ENCODE measurements at regions not wholly inside any gene's neighbourhood (a gene's known extent, or its start where the extent isn't known, plus 50 kb on each side); places are given as distances from the start of the nearest gene placed in this dataset.

GRCh38 chr7:22578007-22578733 lies 78.2 kb upstream of the STEAP1B start:
- H2AFZ ChIP-seq (ENCODE audit: low read depth, low read length): no peak overlapping the region
- no peak overlapping the region for H3K4me2 ChIP-seq (ENCODE audit: insufficient read depth, low read length)
- DNase-seq (no peak), ATAC-seq (ENCODE audit: insufficient read depth, low read depth) (no peak)
- H3K9me3 ChIP-seq (ENCODE audit: insufficient read depth, low read length, severe bottlenecking): no peaks in the 10 kb centered on the region
- H3K4me3 ChIP-seq (ENCODE audit: low read depth in 1 of 2, low read length in 2 of 2): no peak overlapping the region
- H3K36me3 ChIP-seq (ENCODE audit: insufficient read depth, low read length): no peaks in the 10 kb centered on the region
- no peaks in the 10 kb centered on the region for H3K4me1 ChIP-seq (ENCODE audit: insufficient read depth, low read length)
- H3K27me3 ChIP-seq (ENCODE audit: insufficient read depth, low read length, poor library complexity): peaks cover 12% of the 10 kb centered on the region
- TF ChIP-seq CTCF (IDR thresholded peaks at IDR 0.05; ENCODE audit: borderline replicate concordance, extremely low read depth, low read length, poor library complexity, severe bottlenecking): no peak
- TF ChIP-seq EZH2 (IDR thresholded peaks at IDR 0.05; ENCODE audit: borderline replicate concordance, low read depth, low read length, severe bottlenecking): no peak
- H3K9ac ChIP-seq (ENCODE audit: low read depth, low read length): no peak overlapping the region
- H3K27ac ChIP-seq (ENCODE audit: low read length): no peak overlapping the region
- H4K20me1 ChIP-seq (ENCODE audit: insufficient read depth, low read length): no peaks in the 10 kb centered on the region
- no peaks in the 10 kb centered on the region for H3K79me2 ChIP-seq (ENCODE audit: insufficient read depth, low read length)

GRCh38 chr7:22577470-22578001 lies 77.5 kb upstream of the STEAP1B start:
- Histone ChIP-seq H3K36me3 (ENCODE audit: insufficient read depth, low read length) (no peaks in the 10 kb centered on the region), H2AFZ (ENCODE audit: low read depth, low read length) (no peak overlapping the region), H3K9ac (ENCODE audit: low read depth, low read length) (no peak overlapping the region), H3K4me2 (ENCODE audit: insufficient read depth, low read length) (no peak overlapping the region), H4K20me1 (ENCODE audit: insufficient read depth, low read length) (no peaks in the 10 kb centered on the region), H3K4me3 (ENCODE audit: low read depth in 1 of 2, low read length in 2 of 2) (no peak overlapping the region), H3K9me3 (ENCODE audit: insufficient read depth, low read length, severe bottlenecking) (no peaks in the 10 kb centered on the region), H3K27ac (ENCODE audit: low read length) (no peak overlapping the region), H3K27me3 (ENCODE audit: insufficient read depth, low read length, poor library complexity) (peaks cover 14% of the 10 kb centered on the region), H3K4me1 (ENCODE audit: insufficient read depth, low read length) (no peaks in the 10 kb centered on the region), H3K79me2 (ENCODE audit: insufficient read depth, low read length) (no peaks in the 10 kb centered on the region)
- DNase-seq (no peak), ATAC-seq (ENCODE audit: insufficient read depth, low read depth) (no peak)
- TF ChIP-seq CTCF (IDR thresholded peaks at IDR 0.05; ENCODE audit: borderline replicate concordance, extremely low read depth, low read length, poor library complexity, severe bottlenecking) (no peak), EZH2 (IDR thresholded peaks at IDR 0.05; ENCODE audit: borderline replicate concordance, low read depth, low read length, severe bottlenecking) (no peak)

GRCh38 chr7:22576612-22577469 lies 76.9 kb upstream of the STEAP1B start:
- Histone ChIP-seq H3K27me3 (ENCODE audit: insufficient read depth, low read length, poor library complexity) (peaks cover 21% of the 10 kb centered on the region), H3K9me3 (ENCODE audit: insufficient read depth, low read length, severe bottlenecking) (no peaks in the 10 kb centered on the region), H3K27ac (ENCODE audit: low read length) (no peak overlapping the region), H4K20me1 (ENCODE audit: insufficient read depth, low read length) (no peaks in the 10 kb centered on the region), H3K79me2 (ENCODE audit: insufficient read depth, low read length) (no peaks in the 10 kb centered on the region), H3K4me3 (ENCODE audit: low read depth in 1 of 2, low read length in 2 of 2) (no peak overlapping the region), H2AFZ (ENCODE audit: low read depth, low read length) (no peak overlapping the region), H3K4me1 (ENCODE audit: insufficient read depth, low read length) (no peaks in the 10 kb centered on the region), H3K36me3 (ENCODE audit: insufficient read depth, low read length) (no peaks in the 10 kb centered on the region), H3K9ac (ENCODE audit: low read depth, low read length) (no peak overlapping the region), H3K4me2 (ENCODE audit: insufficient read depth, low read length) (no peak overlapping the region)
- no peak for TF ChIP-seq EZH2 (IDR thresholded peaks at IDR 0.05; ENCODE audit: borderline replicate concordance, low read depth, low read length, severe bottlenecking)
- TF ChIP-seq CTCF (IDR thresholded peaks at IDR 0.05; ENCODE audit: borderline replicate concordance, extremely low read depth, low read length, poor library complexity, severe bottlenecking): no peak
- no peak for DNase-seq
- no peak for ATAC-seq (ENCODE audit: insufficient read depth, low read depth)

Measured in DND-41 (cell line).